ENCODE measurements at regions not wholly inside any gene's neighbourhood (a gene's known extent, or its start where the extent isn't known, plus 50 kb on each side); places are given as distances from the start of the nearest gene placed in this dataset.

GRCh38 chr16:85503679-85504231, 109.4 kb upstream of the GSE1 start:
- H2BK20ac ChIP-seq (ENCODE audit: low read depth, low read length) = no peak overlapping the region
- H2AK9ac ChIP-seq (replicated peaks; ENCODE audit: low read depth, low read length, poor library complexity) = no peak overlapping the region
- no peak overlapping the region for H3K4me3 ChIP-seq (ENCODE audit: insufficient read depth, low read depth, low read length)
- no peak for ATAC-seq (ENCODE audit: low read depth)
- H4K5ac ChIP-seq (ENCODE audit: low read depth, low read length) = no peak overlapping the region
- no peak overlapping the region for H3K4ac ChIP-seq (ENCODE audit: low read depth, low read length)
- H3K23ac ChIP-seq (ENCODE audit: low read depth, low read length) = no peak overlapping the region
- DNase-seq = no peak
- in situ Hi-C loops (cut with MboI; ENCODE audit: low sequenced_read_pairs) = no loop called here
- H3K9me3 ChIP-seq (ENCODE audit: control insufficient read depth, insufficient read depth, low read length) = no peaks in the 10 kb centered on the region
- no peak overlapping the region for H3K4me2 ChIP-seq (ENCODE audit: low read depth, low read length)
- intact Hi-C loops (cut with micrococcal nuclease) = no loop called here
- no peak overlapping the region for H2BK15ac ChIP-seq (ENCODE audit: low read depth, low read length)
- H3K14ac ChIP-seq (replicated peaks; ENCODE audit: low read depth, low read length) = no peak overlapping the region
- H2AK5ac ChIP-seq (ENCODE audit: low read depth, low read length) = no peak overlapping the region
- no peaks in the 10 kb centered on the region for H3K27me3 ChIP-seq (ENCODE audit: control insufficient read depth, insufficient read depth, low read length)
- H3K36me3 ChIP-seq (ENCODE audit: control insufficient read depth, insufficient read depth, low read length) = no peaks in the 10 kb centered on the region
- H4K20me1 ChIP-seq (ENCODE audit: insufficient read depth, low read length) = peaks cover 26% of the 10 kb centered on the region
- BruUV-seq (replicated peaks) = no TSS peak
- peaks cover 2 to 17% of the 10 kb centered on the region in 2 experiments for H3K79me1 ChIP-seq (ENCODE audit: low read depth in 1 of 2, low read length in 2 of 2)
- WGBS, 2 experiments (ENCODE audit: extremely low coverage in 2 of 2, insufficient read length in 1 of 2) = 90% methylated on average over 2 of the region's 26 CpGs; no CpG with 5 or more reads in 1 of the 2 experiments
- H3K4me1 ChIP-seq (ENCODE audit: control insufficient read depth, insufficient read depth, low read length) = no peaks in the 10 kb centered on the region
- dilution Hi-C loops (cut with HindIII; ENCODE audit: low sequenced_read_pairs, unreplicated experiment) = no loop called here
- no peak overlapping the region for H4K91ac ChIP-seq (ENCODE audit: insufficient read depth, low read depth, low read length)
- POLR2A ChIA-PET (ENCODE audit: unreplicated experiment) = no interaction called here
- no peak overlapping the region for H3K56ac ChIP-seq (ENCODE audit: extremely low read depth, insufficient read depth, low read length)
- CTCF ChIA-PET = no interaction called here
- TF ChIP-seq BHLHE40 (IDR thresholded peaks at IDR 0.05; ENCODE audit: low read depth, low read length) (no peak), USF2 (IDR thresholded peaks at IDR 0.05; ENCODE audit: low read depth, low read length) (no peak), POLR2A (IDR thresholded peaks at IDR 0.05; ENCODE audit: low read depth, low read length) (no peak), MAZ (IDR thresholded peaks at IDR 0.05; ENCODE audit: borderline replicate concordance, low read depth, low read length) (no peak), MXI1 (IDR thresholded peaks at IDR 0.05; ENCODE audit: borderline replicate concordance, low read depth, low read length) (no peak), RFX5 (IDR thresholded peaks at IDR 0.05; ENCODE audit: low read depth, low read length) (no peak), CEBPB (IDR thresholded peaks at IDR 0.05; ENCODE audit: low read depth, low read length) (no peak), SMC3 (IDR thresholded peaks at IDR 0.05; ENCODE audit: low read depth, low read length) (no peak)
- TF ChIP-seq, protein P1, sequence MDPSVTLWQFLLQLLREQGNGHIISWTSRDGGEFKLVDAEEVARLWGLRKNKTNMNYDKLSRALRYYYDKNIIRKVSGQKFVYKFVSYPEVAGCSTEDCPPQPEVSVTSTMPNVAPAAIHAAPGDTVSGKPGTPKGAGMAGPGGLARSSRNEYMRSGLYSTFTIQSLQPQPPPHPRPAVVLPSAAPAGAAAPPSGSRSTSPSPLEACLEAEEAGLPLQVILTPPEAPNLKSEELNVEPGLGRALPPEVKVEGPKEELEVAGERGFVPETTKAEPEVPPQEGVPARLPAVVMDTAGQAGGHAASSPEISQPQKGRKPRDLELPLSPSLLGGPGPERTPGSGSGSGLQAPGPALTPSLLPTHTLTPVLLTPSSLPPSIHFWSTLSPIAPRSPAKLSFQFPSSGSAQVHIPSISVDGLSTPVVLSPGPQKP (IDR thresholded peaks at IDR 0.05; ENCODE audit: borderline replicate concordance, low read depth, low read length) = no peak
- TF ChIP-seq, protein P2, sequence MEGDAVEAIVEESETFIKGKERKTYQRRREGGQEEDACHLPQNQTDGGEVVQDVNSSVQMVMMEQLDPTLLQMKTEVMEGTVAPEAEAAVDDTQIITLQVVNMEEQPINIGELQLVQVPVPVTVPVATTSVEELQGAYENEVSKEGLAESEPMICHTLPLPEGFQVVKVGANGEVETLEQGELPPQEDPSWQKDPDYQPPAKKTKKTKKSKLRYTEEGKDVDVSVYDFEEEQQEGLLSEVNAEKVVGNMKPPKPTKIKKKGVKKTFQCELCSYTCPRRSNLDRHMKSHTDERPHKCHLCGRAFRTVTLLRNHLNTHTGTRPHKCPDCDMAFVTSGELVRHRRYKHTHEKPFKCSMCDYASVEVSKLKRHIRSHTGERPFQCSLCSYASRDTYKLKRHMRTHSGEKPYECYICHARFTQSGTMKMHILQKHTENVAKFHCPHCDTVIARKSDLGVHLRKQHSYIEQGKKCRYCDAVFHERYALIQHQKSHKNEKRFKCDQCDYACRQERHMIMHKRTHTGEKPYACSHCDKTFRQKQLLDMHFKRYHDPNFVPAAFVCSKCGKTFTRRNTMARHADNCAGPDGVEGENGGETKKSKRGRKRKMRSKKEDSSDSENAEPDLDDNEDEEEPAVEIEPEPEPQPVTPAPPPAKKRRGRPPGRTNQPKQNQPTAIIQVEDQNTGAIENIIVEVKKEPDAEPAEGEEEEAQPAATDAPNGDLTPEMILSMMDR (conservative IDR thresholded peaks at IDR 0.05; ENCODE audit: low read depth, low read length) = no peak
- no peak overlapping the region for H3K27ac ChIP-seq (ENCODE audit: insufficient read depth, low read length)
- no peak overlapping the region for H4K8ac ChIP-seq (ENCODE audit: low read depth in 2 of 2, low read length in 2 of 2)
- no peak overlapping the region for H3K18ac ChIP-seq (ENCODE audit: low read depth, low read length)
- H2BK5ac ChIP-seq (ENCODE audit: low read depth, low read length, poor library complexity, severe bottlenecking) = no peak overlapping the region
- H3K9me1 ChIP-seq (ENCODE audit: insufficient read depth, low read length) = peaks cover 3% of the 10 kb centered on the region; the same call in 1 of the 2 replicates
- no peak overlapping the region for H3K9ac ChIP-seq (ENCODE audit: low read depth, low read length)
- no peak overlapping the region for H2AFZ ChIP-seq (replicated peaks; ENCODE audit: low read length, poor library complexity)
- H2BK120ac ChIP-seq (ENCODE audit: low read depth, low read length) = no peak overlapping the region

All from IMR-90 (cell line).